ENCODE measurements at regions not wholly inside any gene's neighbourhood (a gene's known extent, or its start where the extent isn't known, plus 50 kb on each side); places are given as distances from the start of the nearest gene placed in this dataset.

GRCh38 chr7:50164559-50165170, 71.6 kb upstream of the ZPBP start:
- DNase-seq, result no peak

GRCh38 chr7:50160206-50160605, 67.2 kb upstream of the ZPBP start:
- no peak for DNase-seq

GRCh38 chr7:50159154-50159553, 66.1 kb upstream of the ZPBP start:
- DNase-seq, result no peak

- no peak for DNase-seq
Measured at GRCh38 chr7:50156706-50157105, 63.7 kb upstream of the ZPBP start.

- no peak for DNase-seq
Measured at GRCh38 chr7:50156163-50156562, 63.1 kb upstream of the ZPBP start.

GRCh38 chr7:50155755-50156154, 62.7 kb upstream of the ZPBP start:
- DNase-seq, result no peak

GRCh38 chr7:50153995-50154394, 60.9 kb upstream of the ZPBP start:
- no peak for DNase-seq

GRCh38 chr7:50153148-50153547, 60.1 kb upstream of the ZPBP start:
- DNase-seq, result no peak

- DNase-seq, result no peak
Measured at GRCh38 chr7:50152486-50152885, 59.4 kb upstream of the ZPBP start.

- DNase-seq, result no peak
Measured at GRCh38 chr7:50151661-50152060, 58.6 kb upstream of the ZPBP start.

- DNase-seq, result no peak
Measured at GRCh38 chr7:50151001-50151400, 58.0 kb upstream of the ZPBP start.

- DNase-seq, result no peak
Measured at GRCh38 chr7:50149369-50149768, 56.3 kb upstream of the ZPBP start.

- no peak for DNase-seq
Measured at GRCh38 chr7:50147951-50148808, 55.1 kb upstream of the ZPBP start.

- DNase-seq, result no peak
Measured at GRCh38 chr7:50146692-50147091, 53.6 kb upstream of the ZPBP start.

GRCh38 chr7:50145801-50146338, 52.8 kb upstream of the ZPBP start:
- DNase-seq, result no peak

- no peak for DNase-seq
Measured at GRCh38 chr7:50145226-50145625, 52.2 kb upstream of the ZPBP start.
